HG03565 (cell line): ENCODE measurements at regions not wholly inside any gene's neighbourhood (a gene's known extent, or its start where the extent isn't known, plus 50 kb on each side); places are given as distances from the start of the nearest gene placed in this dataset.

Experiments
- ATAC-seq: cut with Tn5 transposase; IDR thresholded peaks from one replicate; pipeline ENCODE4 v1.9.1; 2021; ENCODE audit warnings: mild to moderate bottlenecking, moderate library complexity; ENCODE audit not compliant: unreplicated experiment

- no peak for ATAC-seq
Measured at GRCh38 chr5:54859316-54859715, 126.1 kb downstream of the ESM1 start.

DNA sequence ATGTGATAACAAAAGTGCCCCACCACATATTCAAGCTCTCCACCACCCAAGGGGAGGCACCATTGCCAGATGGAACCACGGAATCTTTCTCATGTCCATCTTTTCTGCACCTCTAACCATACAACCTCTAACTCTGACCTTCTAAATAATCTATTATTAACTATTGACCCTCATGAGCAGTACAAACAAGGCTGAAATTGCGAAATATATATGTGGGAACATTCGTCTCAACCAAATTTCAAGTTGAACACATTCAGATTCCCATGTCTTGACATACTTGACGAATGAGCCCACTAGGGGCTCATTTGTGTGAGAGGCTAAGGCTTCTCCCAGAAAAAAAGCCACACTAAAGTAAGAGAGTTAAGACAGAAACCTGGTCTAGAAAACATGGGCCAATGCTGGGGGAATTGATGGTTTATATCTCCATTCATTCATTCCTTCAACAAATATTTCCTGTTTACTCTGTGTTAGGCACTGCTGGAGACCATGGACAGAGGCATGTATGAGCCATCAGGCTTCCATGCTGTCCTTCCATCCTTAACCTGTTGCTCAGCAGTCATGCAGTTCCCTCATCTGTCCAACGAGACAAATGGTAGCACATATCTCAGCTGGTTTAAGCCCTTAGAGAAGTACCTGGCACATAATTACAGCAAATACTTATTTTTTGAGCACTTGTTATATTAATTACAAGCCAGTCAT lies 130.4 kb downstream of the ESM1 start:
- ATAC-seq: no peak

- no peak for ATAC-seq
Measured at GRCh38 chr5:54852007-54852406, 133.4 kb downstream of the ESM1 start.

- no peak for ATAC-seq
Measured at GRCh38 chr5:54851449-54851848, 133.9 kb downstream of the ESM1 start.

DNA sequence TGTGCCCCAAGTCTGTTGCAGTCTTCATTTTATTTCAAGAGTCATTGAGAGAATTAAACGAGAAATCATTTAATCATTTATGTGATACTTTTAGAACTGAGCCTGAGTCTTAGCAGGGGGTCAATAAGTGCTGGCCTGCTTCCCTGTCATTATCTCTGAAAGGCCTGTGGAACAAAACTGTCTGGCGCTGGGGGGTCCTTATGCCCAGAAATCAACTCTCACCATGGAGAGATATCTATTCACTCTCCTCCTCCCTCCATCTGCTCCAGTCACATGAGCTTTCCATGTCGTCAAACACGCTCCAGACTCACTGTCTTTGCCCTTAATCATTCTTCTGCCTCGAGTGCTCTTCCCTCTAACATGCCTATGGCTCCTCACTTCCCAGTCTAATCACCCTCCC lies 136.8 kb downstream of the ESM1 start:
- no peak for ATAC-seq

DNA sequence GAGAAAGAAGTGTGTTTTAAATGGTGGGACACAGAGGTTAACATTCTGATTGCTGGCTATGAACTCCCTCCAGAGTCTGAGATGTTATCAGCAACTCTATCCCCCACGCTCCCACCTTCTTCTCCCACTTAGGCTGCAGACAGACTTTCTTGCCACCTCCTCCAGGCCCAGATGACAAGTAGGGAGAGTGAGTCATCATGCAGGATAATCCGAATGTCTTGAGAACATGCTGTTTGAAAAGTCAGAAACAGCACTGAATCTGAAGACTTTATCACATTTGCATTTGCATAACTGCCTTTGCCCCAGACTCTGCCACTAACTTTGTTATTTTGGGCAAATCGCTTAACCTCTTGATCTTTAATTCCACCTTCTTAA lies 139.8 kb downstream of the ESM1 start:
- ATAC-seq: no peak

- ATAC-seq: no peak
Measured at GRCh38 chr5:54844905-54845566, 140.4 kb downstream of the ESM1 start.

DNA sequence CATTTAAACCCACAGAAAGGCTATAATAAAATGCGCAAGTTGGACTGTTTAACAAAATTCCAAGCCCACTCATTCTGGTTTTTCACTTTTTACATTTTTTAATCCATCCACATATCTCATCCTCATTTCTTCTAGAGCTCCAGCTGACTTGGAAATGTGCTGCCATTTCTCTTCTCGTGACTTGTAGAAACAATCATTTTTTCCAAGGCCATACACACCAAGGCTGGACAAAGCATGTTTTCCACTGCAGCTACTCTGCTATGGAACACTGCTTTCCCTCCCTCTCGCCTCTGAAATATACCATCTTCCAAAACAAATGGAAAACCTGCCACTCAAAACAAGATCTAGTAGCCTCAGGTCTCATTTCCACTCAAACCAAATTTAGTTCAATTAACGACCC lies 141.1 kb downstream of the ESM1 start:
- no peak for ATAC-seq

DNA sequence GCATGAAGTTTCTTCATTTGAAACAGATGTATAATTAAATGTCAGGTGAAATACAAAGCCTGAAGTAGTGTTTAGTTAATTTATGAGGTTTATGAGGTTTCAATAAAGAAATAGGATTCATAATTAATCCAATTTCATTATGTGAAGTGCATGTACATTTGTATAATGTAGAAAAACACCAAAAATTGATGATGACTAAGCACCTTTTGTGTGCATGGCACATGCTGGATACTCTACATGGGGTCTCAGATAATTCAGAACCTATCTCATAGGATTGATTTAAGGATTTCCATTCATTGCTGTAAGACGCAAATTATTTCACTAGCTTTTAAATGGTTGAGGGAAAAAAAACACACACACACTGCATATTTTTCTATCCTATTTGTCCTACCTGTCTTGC lies 143.9 kb downstream of the ESM1 start:
- ATAC-seq: no peak

GRCh38 chr5:54838843-54839242 lies 146.6 kb downstream of the ESM1 start:
- no peak for ATAC-seq

DNA sequence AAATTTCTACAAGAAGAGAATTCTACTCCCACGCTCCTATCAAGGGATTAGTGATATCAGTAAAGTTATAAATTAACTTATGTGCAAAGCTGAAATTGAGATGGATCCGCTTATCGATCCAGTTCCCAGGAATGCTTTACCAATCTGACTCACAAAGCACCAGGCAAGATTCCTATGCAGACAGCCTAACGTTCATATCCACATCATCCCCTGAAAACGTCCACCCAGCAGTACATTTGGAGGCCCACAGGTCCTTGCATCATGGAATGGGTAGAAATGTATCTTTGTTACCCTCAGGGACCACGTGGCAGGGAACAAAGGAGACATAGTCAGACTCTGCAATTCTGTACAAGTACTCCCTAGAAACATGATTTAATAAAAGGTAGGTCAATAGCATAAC lies 147.4 kb downstream of the ESM1 start:
- no peak for ATAC-seq

DNA sequence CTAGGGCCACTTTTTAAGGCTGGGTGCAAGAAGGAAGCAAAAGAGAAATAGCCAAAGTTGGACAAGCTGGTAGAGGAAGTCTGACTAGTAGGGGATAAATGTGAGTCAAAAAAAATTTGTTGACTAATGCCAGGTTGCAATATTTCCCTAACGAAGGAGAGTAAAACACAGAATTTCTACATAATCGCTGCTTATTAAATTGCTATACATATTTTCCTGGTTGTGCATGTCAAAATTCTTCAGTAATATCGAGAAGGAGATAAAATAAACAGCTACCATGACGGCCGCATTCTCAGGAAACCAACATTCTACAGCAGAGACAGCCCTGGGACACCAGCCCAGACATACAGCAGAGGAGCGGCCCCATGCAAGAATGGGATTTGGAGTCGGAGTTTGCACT lies 148.3 kb downstream of the ESM1 start:
- ATAC-seq: no peak

DNA sequence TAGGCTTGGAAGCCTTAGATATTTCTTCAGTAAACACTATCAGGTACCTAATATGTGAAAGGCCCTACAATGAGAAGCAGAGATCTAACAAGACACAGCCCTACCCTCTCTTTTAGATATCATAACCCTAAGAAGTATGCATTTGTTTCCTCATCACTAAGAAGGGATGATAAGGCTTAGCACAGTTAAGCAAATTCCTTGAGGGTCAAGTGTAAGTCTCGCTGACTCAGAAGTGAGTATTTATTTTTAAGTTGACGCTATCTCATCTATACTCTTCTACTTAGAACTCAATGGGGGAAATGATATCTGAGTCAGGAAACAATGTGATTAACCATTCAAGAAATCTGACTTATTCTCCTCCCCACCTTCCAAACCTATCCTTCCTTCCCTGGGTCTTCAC lies 149.7 kb downstream of the ESM1 start:
- no peak for ATAC-seq

- no peak for ATAC-seq
Measured at GRCh38 chr5:54834121-54834842, 151.1 kb downstream of the ESM1 start.

- ATAC-seq: no peak
Measured at GRCh38 chr5:54833590-54833989, 151.8 kb downstream of the ESM1 start.

GRCh38 chr5:54832858-54833257 lies 152.5 kb downstream of the ESM1 start:
- ATAC-seq: no peak

DNA sequence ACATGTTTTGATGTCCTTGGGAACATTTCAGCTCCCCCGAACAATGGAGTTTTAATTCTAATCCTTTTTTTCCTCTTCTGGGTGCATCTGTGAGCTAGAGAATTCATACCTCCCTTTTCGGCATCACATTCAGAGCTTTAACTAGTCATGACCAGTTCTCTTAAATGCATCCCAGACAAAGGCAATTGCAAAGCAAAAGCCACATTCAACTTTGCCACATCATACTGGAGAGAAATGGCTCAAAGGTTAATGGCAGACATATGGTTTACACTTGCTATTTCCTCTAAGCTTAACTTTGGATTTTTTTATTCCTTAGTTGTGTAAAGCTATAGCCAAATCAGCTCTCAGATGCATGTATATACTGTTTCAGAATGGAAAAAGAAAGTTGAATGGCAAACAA lies 153.3 kb downstream of the ESM1 start:
- no peak for ATAC-seq

DNA sequence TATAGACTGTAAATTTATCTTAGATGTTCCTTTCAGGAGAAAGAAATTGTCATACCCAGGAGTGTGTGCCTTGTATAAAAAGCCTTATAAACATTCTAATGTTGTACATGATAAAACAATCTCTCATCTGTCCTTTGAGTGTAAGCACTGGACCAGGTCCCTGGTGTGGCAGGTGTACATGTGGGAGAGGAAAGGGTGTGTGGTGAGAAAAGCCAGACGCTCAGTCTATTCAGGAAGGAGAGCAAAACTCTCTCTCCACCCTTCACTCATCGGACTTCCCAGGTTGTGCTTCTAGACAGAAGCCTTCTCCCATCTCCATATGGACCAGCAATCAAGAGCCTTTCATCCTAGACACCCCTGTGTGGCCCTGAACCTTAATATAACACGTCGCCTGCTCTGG lies 154.2 kb downstream of the ESM1 start:
- no peak for ATAC-seq

- ATAC-seq: no peak
Measured at GRCh38 chr5:54829676-54830535, 155.5 kb downstream of the ESM1 start.

DNA sequence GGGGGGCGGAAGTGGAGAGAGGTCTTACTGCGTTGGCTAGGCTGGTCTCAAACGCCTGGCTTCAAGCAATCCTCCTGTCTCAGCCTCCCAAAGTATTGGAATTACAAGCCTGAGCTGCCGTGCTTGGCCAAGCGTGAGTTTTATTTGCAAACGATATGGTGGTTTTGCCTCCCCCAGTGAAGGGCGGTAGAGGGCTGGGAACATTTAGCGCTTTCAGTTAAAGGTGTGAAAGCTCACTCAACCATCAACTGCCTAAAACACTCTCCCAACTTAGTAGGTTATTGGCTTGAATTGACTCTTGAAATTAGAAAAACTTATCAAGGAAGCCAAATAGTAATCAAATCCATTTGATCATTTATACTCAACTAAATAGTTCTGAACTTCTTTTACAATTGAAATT lies 156.3 kb downstream of the ESM1 start:
- ATAC-seq: no peak

- ATAC-seq: no peak
Measured at GRCh38 chr5:54828151-54828550, 157.2 kb downstream of the ESM1 start.
